Gastroesophageal sphincter (tissue), 3 donors: ENCODE measurements at regions not wholly inside any gene's neighbourhood (a gene's known extent, or its start where the extent isn't known, plus 50 kb on each side); places are given as distances from the start of the nearest gene placed in this dataset.

Source experiments
- CTCF ChIP-seq, 4 experiments: fragments of 200-600 bp in 2 of 4; fragments of 450-650 bp in 2 of 4; sonication (generic) in 1 of 4; IDR thresholded peaks; one replicate each; pipeline ENCODE4 v1.5.1; 2017 to 2019; ENCODE audit warnings: antibody characterized with exemption in 4 of 4, mild to moderate bottlenecking in 2 of 4, moderate library complexity in 2 of 4
- EP300 ChIP-seq: sonication (generic); formaldehyde crosslinking; IDR thresholded peaks from one replicate; pipeline ENCODE4 v1.6.1; 2017; ENCODE audit warnings: antibody characterized with exemption, mild to moderate bottlenecking

GRCh38 chr5:124245276-124245675 is 501.2 kb downstream of the ZNF608 start:
- no peak for TF ChIP-seq CTCF (IDR thresholded peaks at IDR 0.05)
- TF ChIP-seq EP300, result no peak
